ENCODE measurements at regions not wholly inside any gene's neighbourhood (a gene's known extent, or its start where the extent isn't known, plus 50 kb on each side); places are given as distances from the start of the nearest gene placed in this dataset.
A peak's percentile ranks its signal among the peaks of the same experiment; 100 is the strongest.

DNA sequence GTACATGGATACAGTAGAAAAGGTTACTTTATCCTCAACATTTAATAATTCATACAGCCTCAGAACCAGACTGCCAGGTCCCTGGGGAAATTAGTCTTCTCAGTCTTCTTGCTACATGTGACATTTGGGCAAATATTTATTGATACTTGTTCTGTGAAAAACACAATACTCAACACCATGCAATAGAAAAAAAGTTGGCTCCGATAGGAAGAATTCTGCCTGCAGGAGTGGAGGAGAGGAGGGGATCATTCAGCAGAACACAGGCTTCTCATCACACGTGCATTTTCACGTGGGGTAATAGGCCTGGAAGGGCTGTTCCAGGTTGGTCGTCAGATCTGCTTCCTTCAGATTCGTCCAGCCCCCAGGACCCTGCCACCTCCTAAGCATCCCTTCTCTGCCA, 58.4 kb upstream of the ACKR3 start:
- Histone ChIP-seq H3K4me1 (ENCODE audit: control insufficient read depth in 1 of 2, low read depth in 2 of 2) (no peaks in the 10 kb centered on the region), H3K4me3 (no peak overlapping the region), H3K27me3 (replicated peaks; ENCODE audit: insufficient read depth) (no peaks in the 10 kb centered on the region), H3K9me3 (no peaks in the 10 kb centered on the region), H3K27ac (no peak overlapping the region), H3K36me3 (no peaks in the 10 kb centered on the region)
- ATAC-seq (ENCODE audit: insufficient number of reproducible peaks, low FRiP score, low read depth), result no peak
- DNase-seq (ENCODE audit: low spot score), result no peak
- TF ChIP-seq, protein P1, sequence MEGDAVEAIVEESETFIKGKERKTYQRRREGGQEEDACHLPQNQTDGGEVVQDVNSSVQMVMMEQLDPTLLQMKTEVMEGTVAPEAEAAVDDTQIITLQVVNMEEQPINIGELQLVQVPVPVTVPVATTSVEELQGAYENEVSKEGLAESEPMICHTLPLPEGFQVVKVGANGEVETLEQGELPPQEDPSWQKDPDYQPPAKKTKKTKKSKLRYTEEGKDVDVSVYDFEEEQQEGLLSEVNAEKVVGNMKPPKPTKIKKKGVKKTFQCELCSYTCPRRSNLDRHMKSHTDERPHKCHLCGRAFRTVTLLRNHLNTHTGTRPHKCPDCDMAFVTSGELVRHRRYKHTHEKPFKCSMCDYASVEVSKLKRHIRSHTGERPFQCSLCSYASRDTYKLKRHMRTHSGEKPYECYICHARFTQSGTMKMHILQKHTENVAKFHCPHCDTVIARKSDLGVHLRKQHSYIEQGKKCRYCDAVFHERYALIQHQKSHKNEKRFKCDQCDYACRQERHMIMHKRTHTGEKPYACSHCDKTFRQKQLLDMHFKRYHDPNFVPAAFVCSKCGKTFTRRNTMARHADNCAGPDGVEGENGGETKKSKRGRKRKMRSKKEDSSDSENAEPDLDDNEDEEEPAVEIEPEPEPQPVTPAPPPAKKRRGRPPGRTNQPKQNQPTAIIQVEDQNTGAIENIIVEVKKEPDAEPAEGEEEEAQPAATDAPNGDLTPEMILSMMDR (IDR thresholded peaks at IDR 0.05), result no peak

DNA sequence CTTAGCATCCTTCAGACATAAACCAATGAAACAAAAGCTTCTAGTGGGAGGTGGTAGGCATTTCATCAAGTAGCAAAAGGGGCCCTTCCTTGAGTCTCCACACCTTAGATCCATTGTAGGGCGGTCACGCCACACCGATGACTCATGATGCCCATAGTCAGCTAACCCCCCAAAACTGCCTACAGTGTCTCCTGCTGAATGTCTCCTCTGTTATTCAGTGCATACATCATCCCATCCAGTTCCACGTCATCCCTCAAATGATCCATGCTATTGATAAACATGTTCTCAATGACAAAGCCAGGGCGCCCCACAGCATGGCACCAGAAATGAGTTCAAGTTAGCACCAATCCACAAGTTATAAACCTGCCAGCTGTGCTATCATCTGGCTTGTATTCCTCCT, 57.4 kb upstream of the ACKR3 start:
- no peaks in the 10 kb centered on the region for H3K4me1 ChIP-seq (ENCODE audit: control insufficient read depth in 1 of 2, low read depth in 2 of 2)
- TF ChIP-seq, protein P1 (IDR thresholded peaks at IDR 0.05), result no peak
- DNase-seq (ENCODE audit: low spot score), result no peak
- no peaks in the 10 kb centered on the region for H3K27me3 ChIP-seq (replicated peaks; ENCODE audit: insufficient read depth)
- no peak for ATAC-seq (ENCODE audit: insufficient number of reproducible peaks, low FRiP score, low read depth)
- H3K36me3 ChIP-seq, result no peaks in the 10 kb centered on the region
- H3K4me3 ChIP-seq, result no peak overlapping the region
- H3K27ac ChIP-seq, result no peak overlapping the region
- H3K9me3 ChIP-seq, result no peaks in the 10 kb centered on the region

DNA sequence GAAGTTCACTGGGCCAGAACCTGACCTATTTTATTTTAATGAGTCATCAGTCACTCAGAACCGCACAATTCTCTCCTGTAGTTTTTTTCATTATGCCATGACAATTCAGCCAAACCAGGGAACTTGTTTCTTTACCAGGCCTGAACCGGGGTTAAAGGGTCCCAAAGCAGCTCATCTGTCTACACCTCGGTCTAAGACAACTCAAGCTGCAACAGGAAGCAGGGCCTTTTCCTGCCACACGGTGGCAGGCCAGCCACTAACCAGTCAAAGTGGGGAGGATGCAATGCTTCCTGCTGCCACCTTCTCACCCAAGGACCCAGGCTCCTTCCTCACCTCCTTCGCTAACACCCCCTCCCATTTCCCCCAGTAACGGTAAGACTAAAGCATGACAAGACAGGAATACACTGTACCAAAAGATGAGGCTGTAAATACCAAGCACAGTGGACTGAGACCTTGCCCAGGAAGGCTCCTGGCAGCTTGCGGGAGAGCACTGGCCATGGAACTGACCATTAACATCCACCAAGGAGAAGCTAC, 56.7 kb upstream of the ACKR3 start:
- Histone ChIP-seq H3K27me3 (replicated peaks; ENCODE audit: insufficient read depth) (no peaks in the 10 kb centered on the region), H3K4me1 (ENCODE audit: control insufficient read depth in 1 of 2, low read depth in 2 of 2) (no peaks in the 10 kb centered on the region), H3K27ac (no peak overlapping the region), H3K4me3 (no peak overlapping the region), H3K9me3 (no peaks in the 10 kb centered on the region), H3K36me3 (no peaks in the 10 kb centered on the region)
- TF ChIP-seq, protein P1 (IDR thresholded peaks at IDR 0.05), result peak; percentile 83
- no peak for DNase-seq (ENCODE audit: low spot score)
- no peak for ATAC-seq (ENCODE audit: insufficient number of reproducible peaks, low FRiP score, low read depth)

DNA sequence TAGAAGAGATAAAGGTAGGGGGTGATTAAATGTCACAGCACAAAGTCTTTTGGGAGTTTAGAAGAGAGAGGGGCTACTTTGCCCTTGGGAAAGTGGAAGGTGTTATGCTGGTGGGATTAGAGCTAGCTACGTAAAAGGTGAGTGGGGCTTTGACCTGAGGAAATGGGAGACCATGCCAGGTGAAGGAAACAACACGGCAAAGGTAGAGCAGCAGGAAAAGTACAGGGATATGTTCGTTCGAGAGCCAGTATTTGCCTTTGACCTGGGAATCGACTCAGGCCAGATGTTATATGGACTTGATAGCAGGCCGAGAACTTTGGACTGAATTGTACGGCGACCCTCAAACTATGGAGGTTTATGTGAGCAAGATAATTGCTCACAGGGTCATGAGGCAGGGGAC, 55.7 kb upstream of the ACKR3 start:
- H3K36me3 ChIP-seq, result no peaks in the 10 kb centered on the region
- no peak overlapping the region for H3K4me3 ChIP-seq
- DNase-seq (ENCODE audit: low spot score) (no peak), ATAC-seq (ENCODE audit: insufficient number of reproducible peaks, low FRiP score, low read depth) (no peak)
- H3K4me1 ChIP-seq (ENCODE audit: control insufficient read depth in 1 of 2, low read depth in 2 of 2), result no peaks in the 10 kb centered on the region
- no peaks in the 10 kb centered on the region for H3K27me3 ChIP-seq (replicated peaks; ENCODE audit: insufficient read depth)
- H3K27ac ChIP-seq, result no peak overlapping the region
- TF ChIP-seq, protein P1 (IDR thresholded peaks at IDR 0.05), result no peak
- H3K9me3 ChIP-seq, result no peaks in the 10 kb centered on the region

DNA sequence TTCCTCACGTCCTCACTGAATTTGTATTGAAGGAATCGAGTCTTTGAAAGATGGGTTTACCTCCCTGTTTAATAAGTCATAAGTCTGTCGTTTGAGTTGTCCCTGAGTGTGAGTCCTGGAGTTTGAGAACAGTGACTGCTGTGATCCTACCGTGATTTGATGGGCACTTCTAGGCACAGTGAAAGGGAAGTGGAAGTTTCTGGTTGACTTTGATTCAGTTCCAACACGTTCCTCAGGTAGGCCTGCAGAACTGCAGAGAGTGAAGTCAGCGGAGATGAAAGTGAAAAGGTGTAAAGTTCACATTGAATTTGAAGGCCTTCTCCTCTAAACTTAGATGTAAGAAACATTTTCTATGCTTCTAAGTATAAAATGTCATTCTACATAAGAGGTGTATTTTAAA, 52.9 kb upstream of the ACKR3 start:
- no peak for DNase-seq (ENCODE audit: low spot score)
- no peak for ATAC-seq (ENCODE audit: insufficient number of reproducible peaks, low FRiP score, low read depth)

More for the DNA sequence above, 52.9 kb upstream of the ACKR3 start:
- Histone ChIP-seq H3K4me1 (ENCODE audit: control insufficient read depth in 1 of 2, low read depth in 2 of 2) (no peaks in the 10 kb centered on the region), H3K9me3 (no peaks in the 10 kb centered on the region), H3K27me3 (replicated peaks; ENCODE audit: insufficient read depth) (no peaks in the 10 kb centered on the region), H3K36me3 (no peaks in the 10 kb centered on the region), H3K4me3 (no peak overlapping the region), H3K27ac (no peak overlapping the region)
- TF ChIP-seq, protein P1 (IDR thresholded peaks at IDR 0.05), result no peak
